Psoas muscle (tissue), 7 donors: ENCODE measurements at regions not wholly inside any gene's neighbourhood (a gene's known extent, or its start where the extent isn't known, plus 50 kb on each side); places are given as distances from the start of the nearest gene placed in this dataset.

Experiments used
- ATAC-seq, 4 donors: fragments of 200-7000 bp; cut with Tn5 transposase; one replicate each; pipeline ENCODE4 v1.9.1; 2020; ENCODE audit warnings: moderate library complexity in 3 of 4, mild to moderate bottlenecking in 2 of 4
- DNase-seq, 2 donors: peaks; one replicate each; pipeline ENCODE4 v3.0.0-alpha.2; 2020
- H3K27ac ChIP-seq: fragments of 200-600 bp; one replicate; pipeline ENCODE4 v1.8.0; 2022
- H3K27me3 ChIP-seq, 3 donors: fragments of 200-600 bp in 1 of 3; one replicate each; pipeline versions ENCODE4 v1.6.1 to v1.8.0; 2013 to 2022; ENCODE audit warnings: low read length in 2 of 3, mild to moderate bottlenecking in 2 of 3, moderate library complexity in 1 of 3; ENCODE audit not compliant: insufficient read depth in 3 of 3
- H3K36me3 ChIP-seq, 2 donors: fragments of 200-600 bp in 1 of 2; one replicate each; pipeline versions ENCODE4 v1.6.1 to v1.8.0; 2013 to 2022; ENCODE audit warnings: low read depth in 1 of 2, mild to moderate bottlenecking in 1 of 2, moderate library complexity in 1 of 2; ENCODE audit not compliant: insufficient read depth in 1 of 2
- H3K4me1 ChIP-seq: fragments of 200-600 bp; one replicate; pipeline ENCODE4 v1.8.0; 2022
- H3K4me3 ChIP-seq: fragments of 200-600 bp; one replicate; pipeline ENCODE4 v1.8.0; 2022; ENCODE audit warnings: mild to moderate bottlenecking
- H3K9me3 ChIP-seq: fragments of 200-600 bp; one replicate; pipeline ENCODE4 v1.8.0; 2022
- WGBS, 3 donors: extraction: QIAGEN DNeasy Blood & Tissue Kit; methylation state at CpG; one replicate each; pipeline versions ENCODE4 v1.1.6 to v1.1.7; 2013; 5-methylcytosine and 5-hydroxymethylcytosine counted together
- intact Hi-C, 2 donors: fragments of 100-400 bp; cut with DNase I; formaldehyde crosslinking; loops; one replicate each; pipeline versions ENCODE4 v1.11.0 to v1.14.2; 2022
- TF ChIP-seq, protein P1 (sequence below): fragments of 200-600 bp; IDR thresholded peaks from one replicate; pipeline ENCODE4 v1.8.0; 2022; ENCODE audit warnings: antibody characterized with exemption
- donor health status: healthy with polysubstance abuse.
- donor health status: DM: no; HTN: no; CAD: no; lungs with moderate emphysema.
- donor health status: Bipolar disorder and iron deficiency.
- donor health status: healthy.
- donor health status: DM: yes; HTN: yes; CAD: no.
- donor health status: DM: no; HTN: no; CAD: no.
- donor health status: DM: yes; HTN: yes; CAD: no.

DNA sequence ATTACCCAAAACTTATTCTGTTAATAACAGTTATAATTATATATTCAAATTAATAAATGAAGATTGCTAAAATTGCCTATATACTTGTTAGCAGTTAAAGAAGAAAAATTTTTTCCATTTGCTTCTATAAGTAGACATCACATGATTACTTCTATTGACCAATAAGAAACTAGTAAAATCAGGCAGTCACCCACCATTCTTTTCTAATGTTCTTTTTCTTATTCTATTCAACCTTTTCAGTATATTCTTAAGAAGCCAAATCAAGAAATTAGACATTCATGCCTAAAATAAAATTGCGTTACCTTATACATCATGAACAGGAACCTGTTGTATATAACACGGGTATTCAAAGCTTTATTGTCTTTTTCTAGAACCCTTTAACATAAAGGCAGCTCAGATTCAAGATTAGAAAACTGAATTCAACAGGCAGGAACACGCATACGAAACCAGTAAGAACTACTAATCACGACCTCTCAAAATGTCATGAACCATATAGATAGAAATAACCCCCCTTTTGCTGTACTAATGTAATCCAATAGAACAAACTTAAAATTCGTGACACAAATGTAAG lies 568.1 kb upstream of the DIPK2B start:
- ATAC-seq, result no peak

DNA sequence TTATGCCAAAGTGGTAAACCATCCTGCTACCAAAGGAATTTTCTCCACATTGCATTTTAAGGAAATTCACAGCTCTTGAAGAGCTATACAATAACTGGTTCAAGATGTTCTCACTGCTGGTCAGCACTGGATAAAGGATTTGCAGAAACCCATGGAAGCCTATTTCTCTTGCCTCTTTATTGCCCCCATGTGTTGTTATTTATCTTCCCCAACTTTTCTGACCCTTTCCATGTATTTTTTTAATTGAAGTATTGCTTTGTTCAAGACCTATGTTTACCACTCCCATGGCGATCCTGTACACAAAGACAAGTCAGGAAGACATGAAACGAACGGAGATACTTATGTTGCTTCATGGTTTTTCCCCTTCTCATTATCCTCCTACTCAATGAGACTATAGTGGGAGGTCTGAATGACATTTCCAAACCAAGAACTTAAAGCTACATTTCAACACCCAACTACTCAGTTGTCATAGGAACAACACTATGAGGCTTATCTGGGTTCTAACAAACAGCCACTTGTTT lies 566.4 kb upstream of the DIPK2B start:
- H3K4me1 ChIP-seq, result no peaks in the 10 kb centered on the region
- peak overlapping the region; percentile 19 for H3K27ac ChIP-seq
- peak overlapping the region; percentile 57 for H3K4me3 ChIP-seq
- intact Hi-C loops, result no loop called here
- 36 to 58% (median 39%) methylated on average over 3 of the region's 3 CpGs for WGBS, 3 donors
- TF ChIP-seq, protein P1, sequence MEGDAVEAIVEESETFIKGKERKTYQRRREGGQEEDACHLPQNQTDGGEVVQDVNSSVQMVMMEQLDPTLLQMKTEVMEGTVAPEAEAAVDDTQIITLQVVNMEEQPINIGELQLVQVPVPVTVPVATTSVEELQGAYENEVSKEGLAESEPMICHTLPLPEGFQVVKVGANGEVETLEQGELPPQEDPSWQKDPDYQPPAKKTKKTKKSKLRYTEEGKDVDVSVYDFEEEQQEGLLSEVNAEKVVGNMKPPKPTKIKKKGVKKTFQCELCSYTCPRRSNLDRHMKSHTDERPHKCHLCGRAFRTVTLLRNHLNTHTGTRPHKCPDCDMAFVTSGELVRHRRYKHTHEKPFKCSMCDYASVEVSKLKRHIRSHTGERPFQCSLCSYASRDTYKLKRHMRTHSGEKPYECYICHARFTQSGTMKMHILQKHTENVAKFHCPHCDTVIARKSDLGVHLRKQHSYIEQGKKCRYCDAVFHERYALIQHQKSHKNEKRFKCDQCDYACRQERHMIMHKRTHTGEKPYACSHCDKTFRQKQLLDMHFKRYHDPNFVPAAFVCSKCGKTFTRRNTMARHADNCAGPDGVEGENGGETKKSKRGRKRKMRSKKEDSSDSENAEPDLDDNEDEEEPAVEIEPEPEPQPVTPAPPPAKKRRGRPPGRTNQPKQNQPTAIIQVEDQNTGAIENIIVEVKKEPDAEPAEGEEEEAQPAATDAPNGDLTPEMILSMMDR, result no peak
- peaks cover 0 to 50% (median 0%) of the 10 kb centered on the region in 3 donors for H3K27me3 ChIP-seq
- DNase-seq, result no peak
- ATAC-seq, result no peak
- H3K36me3 ChIP-seq, result no peaks in the 10 kb centered on the region
- no peaks in the 10 kb centered on the region for H3K9me3 ChIP-seq

More for the DNA sequence above, 568.1 kb upstream of the DIPK2B start:
- Histone ChIP-seq H3K27me3 (peaks cover 0 to 52% (median 0%) of the 10 kb centered on the region in 3 donors), H3K9me3 (no peaks in the 10 kb centered on the region), H3K4me1 (no peaks in the 10 kb centered on the region), H3K36me3 (no peaks in the 10 kb centered on the region), H3K4me3 (peak overlapping the region; percentile 57), H3K27ac (peak overlapping the region; percentile 19)
- intact Hi-C loops, result no loop called here
- 50 to 72% (median 66%) methylated on average over 6 of the region's 6 CpGs for WGBS, 3 donors
- TF ChIP-seq, protein P1, result no peak
- no peak for DNase-seq

DNA sequence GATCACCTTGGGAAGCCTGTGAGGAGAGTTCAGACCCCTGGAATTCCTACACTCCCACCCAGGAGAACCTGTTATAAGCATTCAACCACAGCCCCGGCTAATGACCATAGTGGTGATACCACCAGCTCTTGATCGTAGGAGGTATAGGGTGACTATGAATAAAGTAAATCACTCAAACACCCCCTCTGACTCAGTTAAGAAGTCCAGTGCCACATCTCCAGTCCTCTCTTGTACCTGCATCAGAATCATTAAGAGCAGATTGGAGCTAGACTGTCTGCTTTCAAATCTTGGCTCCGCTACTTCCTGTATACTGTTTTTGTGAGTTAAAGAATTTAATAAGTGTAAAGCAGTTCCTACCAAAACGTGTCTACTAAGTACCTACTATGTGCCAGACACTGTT lies 565.1 kb upstream of the DIPK2B start:
- intact Hi-C loops, result no loop called here

DNA sequence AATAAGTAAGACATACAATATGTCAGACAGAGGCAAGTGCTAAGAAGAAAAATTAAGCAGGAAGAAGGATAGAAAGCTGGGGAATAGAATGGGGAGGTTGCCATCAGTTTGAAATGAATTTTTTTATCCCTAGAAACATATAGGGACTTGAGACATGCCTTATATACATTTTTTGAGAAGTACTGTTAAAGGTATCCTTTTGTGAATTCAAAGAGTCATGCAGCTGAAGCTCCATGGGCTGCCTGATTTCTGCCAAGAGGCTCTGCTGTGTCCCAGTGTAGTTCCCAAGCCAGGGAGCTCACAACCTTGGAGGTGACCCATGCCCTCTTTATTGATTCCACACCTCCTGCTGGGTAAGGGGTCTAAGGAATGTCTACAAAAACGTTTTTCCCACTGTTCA lies 564.6 kb upstream of the DIPK2B start:
- 4 to 13% (median 12%) methylated on average over 1 of the region's 1 CpG for WGBS, 3 donors
- ATAC-seq, result no peak

More for the DNA sequence above, 565.1 kb upstream of the DIPK2B start:
- no peaks in the 10 kb centered on the region for H3K4me1 ChIP-seq
- no peak overlapping the region for H3K27ac ChIP-seq
- peaks cover 0 to 39% (median 0%) of the 10 kb centered on the region in 3 donors for H3K27me3 ChIP-seq
- DNase-seq (no peak), ATAC-seq (no peak)
- no peak overlapping the region for H3K4me3 ChIP-seq
- no peaks in the 10 kb centered on the region for H3K36me3 ChIP-seq
- TF ChIP-seq, protein P1, result no peak
- WGBS, 3 donors, result 70 to 80% (median 71%) methylated on average over 4 of the region's 4 CpGs
- no peaks in the 10 kb centered on the region for H3K9me3 ChIP-seq

More for the DNA sequence above, 564.6 kb upstream of the DIPK2B start:
- H3K4me3 ChIP-seq, result no peak overlapping the region
- H3K27ac ChIP-seq, result no peak overlapping the region
- intact Hi-C loops, result no loop called here
- no peaks in the 10 kb centered on the region for H3K4me1 ChIP-seq
- TF ChIP-seq, protein P1, result no peak
- H3K36me3 ChIP-seq, result no peaks in the 10 kb centered on the region
- no peak for DNase-seq
- peaks cover 0 to 38% (median 0%) of the 10 kb centered on the region in 3 donors for H3K27me3 ChIP-seq
- H3K9me3 ChIP-seq, result no peaks in the 10 kb centered on the region
